ENCODE measurements at regions not wholly inside any gene's neighbourhood (a gene's known extent, or its start where the extent isn't known, plus 50 kb on each side); places are given as distances from the start of the nearest gene placed in this dataset.

GRCh38 chr1:22241250-22241649 lies 98.4 kb upstream of the WNT4 start:
- H3K9me3 ChIP-seq (ENCODE audit: control insufficient read depth in 2 of 2, low read length in 2 of 2): no peaks in the 10 kb centered on the region
- H3K27me3 ChIP-seq (ENCODE audit: control insufficient read depth in 2 of 2, insufficient read depth in 2 of 2, low read length in 2 of 2): no peaks in the 10 kb centered on the region
- H3K36me3 ChIP-seq (ENCODE audit: control insufficient read depth in 2 of 2, insufficient read depth in 2 of 2, low read length in 2 of 2): no peaks in the 10 kb centered on the region
- H3K9ac ChIP-seq (ENCODE audit: low read depth in 1 of 2, low read length in 2 of 2): no peak overlapping the region
- H3K4me1 ChIP-seq (ENCODE audit: control insufficient read depth in 2 of 2, insufficient read depth in 2 of 2, low read length in 2 of 2): peaks cover 0 to 7% of the 10 kb centered on the region in 2 donors
- H3K27ac ChIP-seq (ENCODE audit: low read depth in 2 of 2, low read length in 2 of 2): no peak overlapping the region
- no peak overlapping the region for H3K4me3 ChIP-seq (ENCODE audit: low read length in 2 of 2)

GRCh38 chr1:22241811-22242210 lies 98.9 kb upstream of the WNT4 start:
- H3K27me3 ChIP-seq (ENCODE audit: control insufficient read depth in 2 of 2, insufficient read depth in 2 of 2, low read length in 2 of 2): no peaks in the 10 kb centered on the region
- no peak overlapping the region for H3K27ac ChIP-seq (ENCODE audit: low read depth in 2 of 2, low read length in 2 of 2)
- no peaks in the 10 kb centered on the region for H3K9me3 ChIP-seq (ENCODE audit: control insufficient read depth in 2 of 2, low read length in 2 of 2)
- no peaks in the 10 kb centered on the region for H3K36me3 ChIP-seq (ENCODE audit: control insufficient read depth in 2 of 2, insufficient read depth in 2 of 2, low read length in 2 of 2)
- no peak overlapping the region for H3K4me3 ChIP-seq (ENCODE audit: low read length in 2 of 2)
- no peak overlapping the region for H3K9ac ChIP-seq (ENCODE audit: low read depth in 1 of 2, low read length in 2 of 2)
- H3K4me1 ChIP-seq (ENCODE audit: control insufficient read depth in 2 of 2, insufficient read depth in 2 of 2, low read length in 2 of 2): peaks cover 0 to 7% of the 10 kb centered on the region in 2 donors

GRCh38 chr1:22245100-22245650 lies 102.3 kb upstream of the WNT4 start:
- H3K36me3 ChIP-seq (ENCODE audit: control insufficient read depth in 2 of 2, insufficient read depth in 2 of 2, low read length in 2 of 2): no peaks in the 10 kb centered on the region
- no peak overlapping the region for H3K9ac ChIP-seq (ENCODE audit: low read depth in 1 of 2, low read length in 2 of 2)
- no peaks in the 10 kb centered on the region for H3K27me3 ChIP-seq (ENCODE audit: control insufficient read depth in 2 of 2, insufficient read depth in 2 of 2, low read length in 2 of 2)
- H3K4me3 ChIP-seq (ENCODE audit: low read length in 2 of 2): no peak overlapping the region
- H3K27ac ChIP-seq (ENCODE audit: low read depth in 2 of 2, low read length in 2 of 2): no peak overlapping the region
- no peaks in the 10 kb centered on the region for H3K4me1 ChIP-seq (ENCODE audit: control insufficient read depth in 2 of 2, insufficient read depth in 2 of 2, low read length in 2 of 2)
- H3K9me3 ChIP-seq (ENCODE audit: control insufficient read depth in 2 of 2, low read length in 2 of 2): no peaks in the 10 kb centered on the region

GRCh38 chr1:22245726-22246125 lies 102.8 kb upstream of the WNT4 start:
- no peaks in the 10 kb centered on the region for H3K27me3 ChIP-seq (ENCODE audit: control insufficient read depth in 2 of 2, insufficient read depth in 2 of 2, low read length in 2 of 2)

GRCh38 chr1:22246755-22247480 lies 104.0 kb upstream of the WNT4 start:
- H3K9ac ChIP-seq (ENCODE audit: low read depth in 1 of 2, low read length in 2 of 2): no peak overlapping the region
- H3K27me3 ChIP-seq (ENCODE audit: control insufficient read depth in 2 of 2, insufficient read depth in 2 of 2, low read length in 2 of 2): no peaks in the 10 kb centered on the region
- no peaks in the 10 kb centered on the region for H3K36me3 ChIP-seq (ENCODE audit: control insufficient read depth in 2 of 2, insufficient read depth in 2 of 2, low read length in 2 of 2)
- H3K27ac ChIP-seq (ENCODE audit: low read depth in 2 of 2, low read length in 2 of 2): no peak overlapping the region
- H3K9me3 ChIP-seq (ENCODE audit: control insufficient read depth in 2 of 2, low read length in 2 of 2): no peaks in the 10 kb centered on the region
- no peaks in the 10 kb centered on the region for H3K4me1 ChIP-seq (ENCODE audit: control insufficient read depth in 2 of 2, insufficient read depth in 2 of 2, low read length in 2 of 2)
- no peak overlapping the region for H3K4me3 ChIP-seq (ENCODE audit: low read length in 2 of 2)

More at GRCh38 chr1:22245726-22246125, 102.8 kb upstream of the WNT4 start:
- H3K9me3 ChIP-seq (ENCODE audit: control insufficient read depth in 2 of 2, low read length in 2 of 2): no peaks in the 10 kb centered on the region
- no peaks in the 10 kb centered on the region for H3K4me1 ChIP-seq (ENCODE audit: control insufficient read depth in 2 of 2, insufficient read depth in 2 of 2, low read length in 2 of 2)
- H3K9ac ChIP-seq (ENCODE audit: low read depth in 1 of 2, low read length in 2 of 2): no peak overlapping the region
- no peaks in the 10 kb centered on the region for H3K36me3 ChIP-seq (ENCODE audit: control insufficient read depth in 2 of 2, insufficient read depth in 2 of 2, low read length in 2 of 2)
- H3K4me3 ChIP-seq (ENCODE audit: low read length in 2 of 2): no peak overlapping the region
- H3K27ac ChIP-seq (ENCODE audit: low read depth in 2 of 2, low read length in 2 of 2): no peak overlapping the region

- no peaks in the 10 kb centered on the region for H3K9me3 ChIP-seq (ENCODE audit: control insufficient read depth in 2 of 2, low read length in 2 of 2)
- no peaks in the 10 kb centered on the region for H3K36me3 ChIP-seq (ENCODE audit: control insufficient read depth in 2 of 2, insufficient read depth in 2 of 2, low read length in 2 of 2)
- H3K9ac ChIP-seq (ENCODE audit: low read depth in 1 of 2, low read length in 2 of 2): no peak overlapping the region
- H3K27me3 ChIP-seq (ENCODE audit: control insufficient read depth in 2 of 2, insufficient read depth in 2 of 2, low read length in 2 of 2): no peaks in the 10 kb centered on the region
- H3K4me1 ChIP-seq (ENCODE audit: control insufficient read depth in 2 of 2, insufficient read depth in 2 of 2, low read length in 2 of 2): peaks cover 0 to 2% of the 10 kb centered on the region in 2 donors
- no peak overlapping the region for H3K4me3 ChIP-seq (ENCODE audit: low read length in 2 of 2)
- H3K27ac ChIP-seq (ENCODE audit: low read depth in 2 of 2, low read length in 2 of 2): no peak overlapping the region
These were observed 104.8 kb upstream of the WNT4 start for GRCh38 chr1:22247527-22248245.

- no peak overlapping the region for H3K9ac ChIP-seq (ENCODE audit: low read depth in 1 of 2, low read length in 2 of 2)
- H3K9me3 ChIP-seq (ENCODE audit: control insufficient read depth in 2 of 2, low read length in 2 of 2): no peaks in the 10 kb centered on the region
- H3K27me3 ChIP-seq (ENCODE audit: control insufficient read depth in 2 of 2, insufficient read depth in 2 of 2, low read length in 2 of 2): no peaks in the 10 kb centered on the region
- peaks cover 0 to 4% of the 10 kb centered on the region in 2 donors for H3K4me1 ChIP-seq (ENCODE audit: control insufficient read depth in 2 of 2, insufficient read depth in 2 of 2, low read length in 2 of 2)
- H3K27ac ChIP-seq (ENCODE audit: low read depth in 2 of 2, low read length in 2 of 2): no peak overlapping the region
- no peaks in the 10 kb centered on the region for H3K36me3 ChIP-seq (ENCODE audit: control insufficient read depth in 2 of 2, insufficient read depth in 2 of 2, low read length in 2 of 2)
- no peak overlapping the region for H3K4me3 ChIP-seq (ENCODE audit: low read length in 2 of 2)
These were observed 105.8 kb upstream of the WNT4 start for GRCh38 chr1:22248746-22249145.

- H3K4me1 ChIP-seq (ENCODE audit: control insufficient read depth in 2 of 2, insufficient read depth in 2 of 2, low read length in 2 of 2): peaks cover 7 to 9% of the 10 kb centered on the region in 2 donors
- H3K27me3 ChIP-seq (ENCODE audit: control insufficient read depth in 2 of 2, insufficient read depth in 2 of 2, low read length in 2 of 2): no peaks in the 10 kb centered on the region
These were observed 107.2 kb upstream of the WNT4 start for GRCh38 chr1:22249928-22250680.

GRCh38 chr1:22250724-22251123 lies 107.8 kb upstream of the WNT4 start:
- Histone ChIP-seq H3K27ac (ENCODE audit: low read depth in 2 of 2, low read length in 2 of 2) (no peak overlapping the region), H3K27me3 (ENCODE audit: control insufficient read depth in 2 of 2, insufficient read depth in 2 of 2, low read length in 2 of 2) (no peaks in the 10 kb centered on the region), H3K36me3 (ENCODE audit: control insufficient read depth in 2 of 2, insufficient read depth in 2 of 2, low read length in 2 of 2) (no peaks in the 10 kb centered on the region), H3K4me1 (ENCODE audit: control insufficient read depth in 2 of 2, insufficient read depth in 2 of 2, low read length in 2 of 2) (peaks cover 13 to 14% of the 10 kb centered on the region in 2 donors), H3K4me3 (ENCODE audit: low read length in 2 of 2) (no peak overlapping the region), H3K9ac (ENCODE audit: low read depth in 1 of 2, low read length in 2 of 2) (no peak overlapping the region), H3K9me3 (ENCODE audit: control insufficient read depth in 2 of 2, low read length in 2 of 2) (no peaks in the 10 kb centered on the region)

More at GRCh38 chr1:22249928-22250680, 107.2 kb upstream of the WNT4 start:
- no peak overlapping the region for H3K27ac ChIP-seq (ENCODE audit: low read depth in 2 of 2, low read length in 2 of 2)
- H3K9me3 ChIP-seq (ENCODE audit: control insufficient read depth in 2 of 2, low read length in 2 of 2): no peaks in the 10 kb centered on the region
- no peaks in the 10 kb centered on the region for H3K36me3 ChIP-seq (ENCODE audit: control insufficient read depth in 2 of 2, insufficient read depth in 2 of 2, low read length in 2 of 2)
- no peak overlapping the region for H3K4me3 ChIP-seq (ENCODE audit: low read length in 2 of 2)
- no peak overlapping the region for H3K9ac ChIP-seq (ENCODE audit: low read depth in 1 of 2, low read length in 2 of 2)

GRCh38 chr1:22252251-22252650 lies 109.4 kb upstream of the WNT4 start:
- Histone ChIP-seq H3K4me3 (ENCODE audit: low read length in 2 of 2) (no peak overlapping the region), H3K9me3 (ENCODE audit: control insufficient read depth in 2 of 2, low read length in 2 of 2) (no peaks in the 10 kb centered on the region), H3K9ac (ENCODE audit: low read depth in 1 of 2, low read length in 2 of 2) (no peak overlapping the region), H3K27me3 (ENCODE audit: control insufficient read depth in 2 of 2, insufficient read depth in 2 of 2, low read length in 2 of 2) (peaks cover 0 to 2% of the 10 kb centered on the region in 2 donors), H3K27ac (ENCODE audit: low read depth in 2 of 2, low read length in 2 of 2) (no peak overlapping the region), H3K4me1 (ENCODE audit: control insufficient read depth in 2 of 2, insufficient read depth in 2 of 2, low read length in 2 of 2) (peaks cover 18 to 25% of the 10 kb centered on the region in 2 donors), H3K36me3 (ENCODE audit: control insufficient read depth in 2 of 2, insufficient read depth in 2 of 2, low read length in 2 of 2) (no peaks in the 10 kb centered on the region)
